HG02610 (cell line): ENCODE measurements at regions not wholly inside any gene's neighbourhood (a gene's known extent, or its start where the extent isn't known, plus 50 kb on each side); places are given as distances from the start of the nearest gene placed in this dataset.

Experiments used
- ATAC-seq: cut with Tn5 transposase; IDR thresholded peaks from one replicate; pipeline ENCODE4 v1.9.1; 2021; ENCODE audit warnings: mild to moderate bottlenecking, moderate library complexity; ENCODE audit not compliant: unreplicated experiment

DNA sequence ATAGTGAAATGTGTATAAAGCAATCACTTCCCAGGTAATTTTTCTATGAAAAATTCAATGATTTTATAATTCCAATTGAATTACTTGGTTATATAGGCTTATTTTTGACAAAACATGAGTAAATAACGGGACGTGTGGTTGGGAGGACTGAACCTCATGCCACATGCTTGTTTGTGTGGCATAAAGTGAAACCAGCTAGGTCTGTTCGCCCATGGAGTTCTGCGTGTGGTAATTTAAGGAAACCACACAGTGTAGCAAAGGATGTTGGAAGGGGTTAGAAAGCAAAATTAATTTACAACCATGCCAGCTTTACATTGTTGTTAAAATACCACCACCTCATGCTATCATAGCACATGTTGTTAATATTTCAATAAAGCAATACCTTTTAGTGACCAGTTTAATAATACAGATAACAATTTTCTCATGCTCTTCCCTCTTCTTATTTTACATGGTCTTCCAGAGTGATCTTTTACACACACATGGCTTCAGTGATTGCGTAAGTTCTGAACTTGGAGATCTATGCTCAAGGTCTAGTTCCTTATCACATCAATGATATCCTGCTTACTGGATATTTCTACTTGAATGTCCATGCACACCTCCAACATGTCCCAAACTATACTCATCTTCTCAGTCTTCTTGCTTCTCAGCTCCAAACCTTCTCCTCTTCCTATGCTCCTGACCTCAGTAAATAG lies 156.4 kb upstream of the ITGA4 start:
- ATAC-seq, result no peak

DNA sequence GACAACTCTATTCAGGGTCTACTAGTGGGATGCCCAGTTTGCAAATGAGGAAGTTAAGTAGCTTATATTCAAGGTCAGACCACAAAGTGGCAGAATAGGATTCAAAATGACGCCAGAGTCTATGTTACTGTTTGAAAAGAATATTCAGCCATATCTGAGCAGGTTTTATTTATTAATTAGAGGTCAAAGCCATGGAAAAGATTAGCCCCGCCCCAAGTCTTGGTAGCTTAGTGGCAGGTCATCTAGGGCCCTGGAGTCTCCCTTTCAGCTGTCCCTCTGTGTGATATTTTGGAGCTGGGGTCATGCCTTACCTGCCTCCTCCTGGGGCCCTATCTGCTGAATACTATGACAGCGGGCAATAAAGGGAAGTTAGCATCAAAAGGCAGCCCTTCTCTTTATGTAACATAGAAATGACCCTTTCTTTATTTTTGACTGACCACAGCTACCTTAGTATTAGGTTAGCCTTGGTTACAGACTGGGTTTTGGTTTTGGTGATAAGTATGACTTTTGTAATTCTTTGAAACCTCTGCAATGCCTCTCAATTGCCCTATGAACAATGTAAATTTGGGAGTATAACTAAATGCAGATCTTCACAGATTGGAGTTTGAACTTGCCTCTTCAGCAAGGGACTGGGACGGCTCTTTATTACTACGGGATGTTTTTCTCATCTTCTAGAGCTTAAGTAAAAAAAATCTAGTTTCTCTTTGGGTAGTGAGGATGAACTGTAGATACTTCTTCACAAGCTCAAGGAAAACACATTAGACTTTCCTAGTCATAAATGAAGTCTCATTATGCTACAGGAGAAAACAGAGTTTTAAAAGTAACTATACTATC lies 153.0 kb upstream of the ITGA4 start:
- peak; percentile 27 for ATAC-seq

GRCh38 chr2:181305301-181306123 lies 151.7 kb upstream of the ITGA4 start:
- ATAC-seq, result peak; percentile 85

DNA sequence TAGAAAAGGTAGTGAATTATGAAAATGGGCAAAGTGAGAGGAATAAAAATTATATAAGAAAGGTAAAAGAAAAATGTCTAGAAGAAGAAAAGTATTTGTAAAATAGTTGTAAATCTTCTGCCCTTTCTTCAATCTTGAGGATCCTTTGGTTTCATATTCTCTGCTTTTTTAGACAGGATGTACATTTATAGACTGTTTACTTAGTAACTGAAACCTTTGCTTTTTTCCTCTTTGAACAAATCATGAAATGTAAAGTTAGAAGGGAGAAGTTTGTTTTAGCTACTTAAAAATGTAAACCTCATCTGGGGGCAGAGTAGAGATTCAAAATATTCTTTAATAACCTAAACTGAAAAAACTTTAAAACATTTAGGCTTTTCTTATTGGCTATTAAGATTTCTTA lies 150.4 kb upstream of the ITGA4 start:
- no peak for ATAC-seq

- ATAC-seq, result no peak
These were observed 149.8 kb upstream of the ITGA4 start for GRCh38 chr2:181307203-181307991.

DNA sequence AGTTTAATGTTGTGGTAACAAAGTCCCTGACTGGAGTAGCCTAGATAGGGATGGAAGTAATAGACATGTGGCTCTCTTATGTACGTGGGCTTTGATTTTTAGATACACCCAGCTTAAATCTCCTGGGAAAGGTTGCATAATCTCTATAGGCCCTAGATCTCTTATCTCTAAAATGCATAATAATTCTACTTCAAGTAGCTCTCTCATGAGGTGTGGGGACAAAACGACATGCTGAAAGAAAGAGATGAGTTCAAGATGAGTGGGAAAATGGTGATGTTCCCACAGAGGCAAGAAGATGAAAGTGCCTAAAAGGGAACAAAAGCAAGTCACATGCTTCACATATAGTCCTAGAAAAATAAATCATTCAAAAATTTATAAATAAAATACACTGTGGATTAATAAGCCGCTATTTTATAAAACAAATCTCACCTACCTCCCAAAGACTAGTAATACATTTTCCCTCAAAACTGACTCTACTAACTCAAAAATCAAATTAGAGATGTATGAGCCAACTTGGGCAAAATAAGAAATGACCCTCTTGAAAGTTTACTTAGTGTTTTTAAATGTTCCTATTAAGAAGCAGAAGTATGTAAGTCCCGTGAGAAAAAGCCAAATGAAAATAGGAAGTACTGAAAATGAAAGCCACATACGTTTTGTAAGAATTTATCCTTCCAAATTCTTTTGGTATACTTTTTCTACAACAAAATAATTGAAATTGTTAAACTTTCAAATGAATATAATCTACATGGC lies 148.2 kb upstream of the ITGA4 start:
- no peak for ATAC-seq

GRCh38 chr2:181309586-181309985 lies 147.6 kb upstream of the ITGA4 start:
- no peak for ATAC-seq

DNA sequence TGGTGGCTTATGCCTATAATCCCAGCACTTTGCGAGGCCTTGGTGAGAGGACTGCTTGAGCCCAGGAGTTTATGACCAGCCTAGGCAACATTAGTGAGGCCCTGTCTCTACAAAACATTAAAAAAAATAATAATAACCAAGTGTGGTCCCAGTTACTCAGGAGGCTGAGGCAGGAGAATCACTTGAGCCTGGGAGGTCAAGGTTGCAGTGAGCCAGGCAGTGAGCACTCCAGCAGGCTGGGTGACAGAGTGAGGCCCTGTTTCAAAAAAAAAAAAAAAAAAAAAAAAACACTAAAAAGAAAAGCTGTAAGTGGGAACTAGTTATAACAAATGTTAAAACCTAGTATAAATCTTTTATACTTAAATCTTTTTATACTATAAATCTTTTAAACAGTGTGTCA lies 146.2 kb upstream of the ITGA4 start:
- ATAC-seq, result no peak

- peak; percentile 27 for ATAC-seq
These were observed 145.3 kb upstream of the ITGA4 start for GRCh38 chr2:181311837-181312236.

- ATAC-seq, result peak; percentile 84
These were observed 144.7 kb upstream of the ITGA4 start for GRCh38 chr2:181312515-181312927.

DNA sequence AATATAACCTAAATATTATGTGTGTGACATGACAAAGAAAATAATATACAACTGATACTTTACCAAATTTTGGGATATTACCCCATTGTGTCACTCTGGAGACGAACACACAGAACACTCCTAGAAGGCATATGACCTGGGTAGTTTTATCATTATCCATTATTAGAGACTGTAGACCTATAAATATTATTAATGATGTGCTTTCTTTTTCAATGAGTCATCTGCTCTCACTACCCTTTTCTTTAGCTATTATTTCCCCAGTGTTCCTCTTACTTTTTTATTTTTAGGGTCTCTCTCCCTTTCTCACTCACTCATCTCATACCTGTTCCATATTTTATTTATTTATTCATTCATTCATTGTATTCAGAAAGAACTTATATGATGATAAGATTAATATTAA lies 143.3 kb upstream of the ITGA4 start:
- ATAC-seq, result peak; percentile 25

DNA sequence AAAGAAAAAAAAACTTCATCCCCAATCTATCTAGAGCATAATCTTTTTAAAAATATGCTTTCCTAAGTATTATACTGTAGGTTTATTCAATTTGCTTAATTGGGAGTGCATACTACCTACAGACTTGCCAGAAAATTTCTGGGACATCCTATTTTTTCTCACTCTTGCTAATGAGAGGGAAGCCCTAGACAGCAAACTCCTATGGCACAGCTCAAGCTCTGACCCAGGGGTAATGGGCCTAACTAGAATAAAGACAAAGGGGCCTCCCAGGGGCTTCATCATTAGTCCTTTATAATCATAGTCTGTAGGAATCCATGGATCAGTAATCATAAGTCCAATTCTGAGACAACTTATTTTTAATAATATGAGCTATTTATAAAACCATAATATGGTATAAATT lies 142.6 kb upstream of the ITGA4 start:
- ATAC-seq, result no peak

DNA sequence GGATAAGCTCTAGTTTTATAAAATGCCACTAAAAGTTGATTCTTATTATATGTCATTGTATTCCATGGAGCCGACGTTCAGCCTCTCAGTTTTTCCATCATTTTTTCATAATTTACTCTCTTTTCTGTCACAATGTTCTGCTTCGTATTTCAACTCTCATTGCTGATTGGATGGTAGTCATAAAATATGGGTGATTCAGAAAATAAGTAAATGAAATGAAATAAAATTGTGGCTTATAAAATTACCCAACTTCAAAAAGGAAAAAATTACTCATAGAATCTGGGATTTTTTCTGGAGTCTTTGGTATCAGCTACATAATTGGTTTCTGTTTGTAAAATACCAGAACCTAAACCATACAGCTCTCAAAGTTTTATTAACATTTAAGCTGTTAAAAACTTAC lies 139.7 kb upstream of the ITGA4 start:
- no peak for ATAC-seq

DNA sequence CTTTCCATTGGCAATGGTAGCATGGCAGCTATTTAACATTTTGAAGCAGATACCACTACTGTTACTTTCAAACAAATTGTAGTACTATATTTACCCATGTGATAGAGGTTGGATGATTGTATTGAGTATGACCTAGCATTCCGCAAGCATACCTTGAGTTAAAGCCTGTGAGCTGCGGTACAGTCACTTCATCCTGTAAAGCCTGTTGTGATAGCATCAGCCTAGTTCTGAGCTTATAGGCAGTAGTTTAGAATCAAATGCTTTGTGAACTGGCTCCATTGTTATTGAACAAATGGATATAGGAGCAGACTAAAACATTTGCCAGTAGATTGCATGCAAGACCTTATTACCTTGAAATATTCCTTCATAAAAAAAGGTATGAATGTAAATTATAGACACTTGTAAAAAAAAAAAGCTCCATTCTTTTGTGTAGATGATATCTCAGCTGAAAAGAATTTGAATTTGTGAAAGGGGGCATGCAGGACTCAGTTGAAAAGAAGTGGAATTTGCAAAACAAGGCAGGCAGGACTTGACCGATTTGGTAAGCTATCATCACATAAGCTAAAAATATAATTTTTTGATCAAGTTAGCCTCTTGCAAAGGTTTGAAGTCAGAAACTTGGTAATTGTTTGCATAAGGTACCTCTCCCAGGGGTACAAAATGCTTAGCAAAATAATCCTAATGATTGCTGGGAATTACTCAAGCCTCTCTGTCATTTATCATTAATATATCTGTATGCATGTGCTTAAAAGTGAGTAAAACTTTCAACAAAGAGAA lies 138.5 kb upstream of the ITGA4 start:
- ATAC-seq, result no peak

- ATAC-seq, result no peak
These were observed 137.9 kb upstream of the ITGA4 start for GRCh38 chr2:181319286-181319685.

- ATAC-seq, result no peak
These were observed 136.5 kb upstream of the ITGA4 start for GRCh38 chr2:181320638-181321037.

- no peak for ATAC-seq
These were observed 132.3 kb upstream of the ITGA4 start for GRCh38 chr2:181324912-181325311.

DNA sequence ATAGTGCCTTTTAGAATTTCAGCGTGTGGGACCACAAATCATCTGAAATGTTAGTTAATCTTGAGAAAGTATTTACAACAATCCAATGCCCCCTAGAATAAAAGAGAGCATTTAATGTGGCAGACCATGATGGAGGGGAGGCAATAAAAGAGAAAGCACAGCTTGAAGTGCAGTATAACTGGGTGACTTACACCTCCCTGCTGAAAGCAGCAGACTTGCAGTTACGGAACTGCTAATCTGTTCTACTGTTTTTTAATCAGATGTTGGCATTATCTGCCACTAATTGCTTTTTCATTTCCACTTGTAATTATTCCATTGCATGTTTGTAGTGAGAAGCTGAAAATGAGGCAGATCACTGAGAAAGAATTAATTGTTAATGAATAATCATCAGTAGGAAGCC lies 130.5 kb upstream of the ITGA4 start:
- ATAC-seq, result no peak

GRCh38 chr2:181330286-181330685 lies 126.9 kb upstream of the ITGA4 start:
- ATAC-seq, result no peak
